Activated CD4-positive, alpha-beta T cell treated with anti-CD3 and anti-CD28 coated beads, Interleukin-2, amount 50 U/mL, for 4 hours (primary cell): ENCODE measurements at regions not wholly inside any gene's neighbourhood (a gene's known extent, or its start where the extent isn't known, plus 50 kb on each side); places are given as distances from the start of the nearest gene placed in this dataset.
"Not testable (repeated sequence)": the region's sequence is repeated elsewhere in the genome, so short reads cannot be mapped to it uniquely, and the experiment has no call there.

ENCODE experiments used
- DNase-seq, 2 experiments: peaks; one replicate each; pipeline ENCODE4 v3.0.0-alpha.2; 2020

- no peak for DNase-seq
These were observed 130.9 kb upstream of the SAMSN1 start for GRCh38 chr21:14677013-14677412.

- DNase-seq, result no peak
These were observed 129.8 kb upstream of the SAMSN1 start for GRCh38 chr21:14675774-14676530.

DNA sequence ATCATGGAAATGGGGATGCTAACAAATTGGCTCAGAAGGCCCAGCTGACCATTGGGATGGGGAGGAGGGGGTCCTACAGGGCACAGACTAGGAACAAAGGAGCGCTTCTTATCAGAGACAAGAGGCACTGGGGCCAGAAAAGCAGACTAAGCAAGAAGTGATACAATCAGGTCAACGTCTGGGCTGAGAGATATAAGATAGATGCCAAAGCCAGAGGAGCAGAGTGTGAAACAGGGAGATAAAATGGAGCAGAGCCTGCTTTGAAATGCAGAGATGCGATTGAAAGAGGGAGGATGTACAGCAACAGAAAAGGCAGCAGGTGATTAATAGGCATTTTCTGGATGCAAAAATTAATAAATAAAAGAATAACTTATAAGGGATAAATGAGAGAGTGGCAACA, 127.5 kb upstream of the SAMSN1 start:
- DNase-seq, result no peak

DNA sequence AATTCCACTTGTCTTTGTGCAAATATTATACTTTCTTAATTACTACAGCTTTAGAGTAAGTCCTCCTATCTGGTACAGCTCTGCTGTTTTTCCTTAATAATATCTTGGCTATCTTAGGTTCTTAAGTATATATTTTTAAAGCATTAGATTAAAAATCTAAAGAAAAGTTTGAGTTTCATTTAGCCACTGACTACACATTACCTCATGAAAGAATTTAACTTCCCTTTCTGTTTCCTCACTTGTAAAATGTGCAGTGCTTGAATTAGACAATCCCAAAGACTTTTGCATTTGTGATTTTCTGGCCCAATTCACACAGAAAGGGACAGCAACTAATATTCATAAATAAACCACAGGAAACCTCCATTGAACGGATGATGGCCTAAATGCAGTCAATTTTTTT, 126.4 kb upstream of the SAMSN1 start:
- DNase-seq, result no peak

- DNase-seq, result no peak
These were observed 124.3 kb upstream of the SAMSN1 start for GRCh38 chr21:14670409-14670808.

- DNase-seq, result not testable (repeated sequence)
These were observed 123.0 kb upstream of the SAMSN1 start for GRCh38 chr21:14669092-14669491.

- no peak for DNase-seq
These were observed 111.3 kb upstream of the SAMSN1 start for GRCh38 chr21:14657241-14658008.

DNA sequence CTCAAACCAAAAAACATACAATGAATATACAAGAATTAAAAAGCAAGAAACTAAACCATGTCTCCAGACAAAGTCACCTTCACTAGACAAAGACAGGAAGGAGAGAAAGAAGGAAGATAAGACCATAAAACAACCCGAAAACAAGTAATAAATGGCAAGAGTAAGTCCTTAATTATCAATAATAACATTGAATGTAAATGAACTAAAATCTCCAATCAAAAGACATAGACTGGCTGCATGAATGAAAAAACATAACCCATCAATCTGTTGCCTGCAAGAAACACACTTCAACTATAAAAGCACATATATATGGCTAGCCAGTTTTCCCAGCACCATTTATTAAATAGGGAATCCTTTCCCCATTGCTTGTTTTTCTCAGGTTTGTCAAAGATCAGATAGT, 100.8 kb upstream of the SAMSN1 start:
- DNase-seq, result no peak

DNA sequence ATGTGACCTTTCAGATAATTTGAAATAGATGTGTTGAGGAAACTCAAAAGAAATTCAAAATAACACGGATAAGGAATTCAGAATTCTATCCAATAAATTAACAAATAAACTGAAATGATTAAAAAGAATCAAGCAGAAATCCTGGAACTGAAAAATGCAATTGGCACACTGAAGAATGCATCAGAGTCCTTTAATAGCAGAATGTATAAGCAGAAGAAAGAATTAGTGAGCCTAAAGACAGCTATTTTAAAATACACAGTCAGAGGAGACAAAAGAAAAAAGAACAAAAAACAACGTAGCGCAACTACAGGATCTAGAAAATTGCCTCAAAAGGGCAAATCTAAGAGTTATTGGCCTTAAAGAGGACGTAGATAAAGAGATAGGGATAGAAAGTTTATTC, 99.6 kb upstream of the SAMSN1 start:
- DNase-seq, result no peak

DNA sequence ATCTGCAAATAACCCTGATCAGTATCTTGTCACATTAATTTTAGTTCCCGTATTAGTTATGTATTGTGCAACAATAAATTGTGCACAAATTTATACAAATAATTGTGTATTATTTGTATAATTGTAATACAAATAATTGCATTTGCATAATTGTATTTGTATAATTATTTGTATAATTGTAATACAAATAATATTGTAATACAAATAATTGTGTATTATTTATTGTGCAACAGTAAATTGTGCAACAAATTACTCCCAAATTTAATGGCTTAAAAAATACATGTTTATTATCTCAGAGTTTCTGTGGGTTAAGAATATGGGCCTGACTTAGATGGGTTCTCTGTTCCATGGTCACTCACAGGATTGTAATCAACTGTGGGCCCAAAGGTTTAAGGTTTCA, 86.2 kb upstream of the SAMSN1 start:
- DNase-seq, result no peak

DNA sequence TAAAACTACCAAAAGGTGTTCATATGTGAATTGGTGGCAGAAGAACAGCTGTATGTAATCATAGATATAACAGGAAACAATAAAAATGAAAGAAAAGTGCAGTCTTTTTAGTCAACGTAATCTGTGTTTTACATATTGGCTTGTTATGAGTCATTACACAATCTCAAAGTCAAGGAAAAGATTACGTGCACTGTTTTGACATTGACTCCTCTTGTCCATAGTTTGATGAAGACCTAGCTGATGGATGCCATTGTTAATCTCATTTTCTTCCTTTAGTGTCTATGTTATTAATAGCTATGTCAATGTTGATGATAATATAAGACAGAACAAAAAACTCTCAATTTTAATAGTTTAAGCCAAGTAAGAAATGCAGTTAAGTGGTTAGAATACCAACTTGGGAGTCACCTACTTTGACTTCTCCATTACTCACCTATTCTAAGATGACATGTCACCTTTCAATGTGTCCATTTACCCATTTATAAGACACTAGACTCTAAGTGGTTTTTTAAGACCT, 84.5 kb upstream of the SAMSN1 start:
- DNase-seq, result no peak

DNA sequence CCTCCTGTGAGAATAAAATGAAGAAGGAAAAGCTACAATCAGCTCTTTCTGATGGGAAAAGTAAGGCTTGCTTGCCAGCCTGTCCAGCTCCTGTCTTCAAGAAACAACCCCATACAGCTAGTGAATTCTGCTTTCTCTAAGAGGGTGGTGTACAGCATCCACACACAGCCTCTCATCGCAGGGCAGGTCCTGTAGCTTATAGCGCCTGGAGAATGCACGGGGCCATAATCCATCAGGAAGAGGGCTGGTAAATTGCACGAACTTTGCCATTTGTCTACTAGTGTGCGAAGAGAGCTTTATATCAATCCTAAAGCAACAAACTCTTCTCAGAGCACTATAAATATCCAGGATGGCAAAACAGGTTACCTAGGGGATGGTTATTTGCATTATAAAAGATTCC, 83.3 kb upstream of the SAMSN1 start:
- no peak for DNase-seq

DNA sequence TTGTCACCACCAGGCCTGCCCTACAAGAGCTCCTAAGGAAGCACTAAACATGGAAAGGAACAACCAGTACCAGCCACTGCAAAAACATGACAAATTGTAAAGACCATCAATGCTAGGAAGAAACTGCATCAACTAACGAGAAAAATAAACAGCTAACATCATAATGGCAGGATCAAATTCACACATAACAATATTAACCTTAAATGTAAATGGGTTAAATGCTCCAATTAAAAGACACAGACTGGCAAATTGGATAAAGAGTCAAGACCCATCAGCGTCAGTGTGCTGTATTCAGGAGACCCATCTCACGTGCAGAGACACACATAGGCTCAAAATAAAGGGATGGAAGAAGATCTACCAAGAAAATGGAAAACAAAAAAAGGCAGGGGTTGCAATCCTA, 77.0 kb upstream of the SAMSN1 start:
- DNase-seq, result not testable (repeated sequence)

- DNase-seq, result no peak
These were observed 74.0 kb upstream of the SAMSN1 start for GRCh38 chr21:14620152-14620551.

DNA sequence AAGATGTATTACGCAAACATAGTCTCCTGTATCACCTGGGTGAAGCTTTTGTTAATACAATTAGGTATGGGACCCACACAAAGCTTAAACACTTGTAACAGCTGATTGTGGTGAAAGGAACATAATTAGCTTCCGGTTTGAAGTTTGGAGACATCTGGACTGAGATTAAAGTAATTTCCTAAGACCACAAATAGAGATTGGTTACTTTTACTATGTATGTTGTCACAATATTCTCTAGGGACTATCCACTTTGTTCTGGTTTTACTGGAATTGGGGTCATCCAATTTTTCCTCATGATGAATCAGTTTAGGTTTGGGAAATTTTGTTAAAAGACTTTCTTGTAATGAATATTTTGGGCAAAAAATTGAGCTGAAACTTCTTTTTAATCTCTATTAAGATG, 71.8 kb upstream of the SAMSN1 start:
- no peak for DNase-seq

GRCh38 chr21:14617040-14617393, 70.9 kb upstream of the SAMSN1 start:
- DNase-seq, result no peak

GRCh38 chr21:14616380-14617039, 70.4 kb upstream of the SAMSN1 start:
- no peak for DNase-seq

- DNase-seq, result no peak
These were observed 69.4 kb upstream of the SAMSN1 start for GRCh38 chr21:14615359-14615974.

- DNase-seq, result no peak
These were observed 68.2 kb upstream of the SAMSN1 start for GRCh38 chr21:14614287-14614686.

DNA sequence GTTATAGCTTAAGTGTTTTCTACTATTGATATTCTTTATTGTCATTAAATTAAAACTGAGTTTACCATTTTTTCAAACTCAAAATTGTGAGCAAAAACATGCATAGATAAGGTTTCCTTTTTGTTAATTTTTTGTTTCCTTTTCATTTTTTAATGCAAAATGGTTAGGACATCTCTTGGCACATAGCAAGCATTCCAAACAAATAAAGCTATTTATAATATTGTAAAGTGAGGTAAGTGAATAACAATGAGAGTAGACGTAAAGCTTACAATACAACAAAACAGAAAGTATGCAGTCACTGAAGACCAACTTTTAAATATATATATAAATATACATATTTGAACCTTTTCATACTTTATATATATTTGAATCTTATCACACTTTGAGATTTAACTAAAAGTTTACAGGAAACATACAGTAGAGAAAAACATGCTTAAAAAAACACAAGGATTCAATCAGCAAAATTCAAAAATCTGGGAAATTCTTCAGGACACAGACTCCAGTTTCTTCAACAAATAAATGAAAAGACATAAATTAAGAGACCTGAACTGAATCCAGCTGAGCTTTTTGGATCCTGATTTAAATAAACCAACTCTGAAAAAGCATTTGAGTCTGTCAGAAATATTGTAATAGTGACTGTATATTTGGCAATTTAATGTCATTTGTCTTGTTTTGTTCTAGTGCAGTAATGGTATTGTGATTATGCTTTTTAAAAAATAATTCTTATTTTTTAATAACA, 67.5 kb upstream of the SAMSN1 start:
- DNase-seq, result no peak

DNA sequence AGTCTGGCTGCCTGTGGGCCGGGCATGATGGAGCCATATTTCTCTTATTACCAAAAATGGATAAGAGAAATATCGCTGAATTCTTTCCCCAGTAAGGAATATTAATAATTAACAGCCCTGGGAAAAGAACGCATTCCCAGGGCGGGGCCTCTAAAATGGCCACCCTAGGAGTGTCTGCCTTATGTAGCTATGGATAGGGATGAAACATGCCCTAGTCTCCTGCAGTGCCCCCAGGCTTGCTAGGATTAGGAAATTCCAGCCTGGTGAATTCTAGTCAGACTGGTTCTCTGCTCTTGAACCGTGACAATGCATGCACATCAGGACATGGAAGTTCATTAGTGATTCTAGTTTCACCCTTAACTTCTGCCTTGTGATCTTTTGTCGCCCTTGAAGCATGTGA, 64.0 kb upstream of the SAMSN1 start:
- not testable (repeated sequence) for DNase-seq

GRCh38 chr21:14609274-14609673, 63.2 kb upstream of the SAMSN1 start:
- DNase-seq, result no peak

- no peak for DNase-seq
These were observed 61.1 kb upstream of the SAMSN1 start for GRCh38 chr21:14607262-14607661.
